GM19455 (cell line): ENCODE measurements at regions not wholly inside any gene's neighbourhood (a gene's known extent, or its start where the extent isn't known, plus 50 kb on each side); places are given as distances from the start of the nearest gene placed in this dataset.
A peak's percentile ranks its signal among the peaks of the same experiment; 100 is the strongest.
"Not testable (repeated sequence)": the region's sequence is repeated elsewhere in the genome, so short reads cannot be mapped to it uniquely, and the experiment has no call there.

Experiments
- ATAC-seq: cut with Tn5 transposase; IDR thresholded peaks from one replicate; pipeline ENCODE4 v1.9.1; 2021; ENCODE audit not compliant: unreplicated experiment

DNA sequence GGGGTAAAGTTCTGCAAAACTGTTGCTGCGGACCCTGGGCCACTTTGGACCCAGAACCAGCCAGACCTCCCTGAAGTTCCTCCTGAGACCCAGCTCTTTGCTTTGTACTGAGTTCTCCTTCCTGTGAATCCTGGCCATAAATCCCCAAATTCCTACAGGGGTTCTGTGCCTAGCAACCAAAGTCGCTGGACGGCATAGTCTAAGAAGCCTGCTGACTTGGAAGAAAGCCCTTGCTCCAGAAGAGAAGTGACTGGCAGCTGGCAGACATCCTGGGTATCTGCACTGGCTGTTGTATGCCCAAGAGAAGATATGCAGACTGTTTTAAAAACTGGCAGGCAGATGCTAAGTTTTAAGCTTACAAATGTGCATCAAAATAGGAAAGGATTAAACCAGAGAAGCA, 99.9 kb upstream of the SLC24A4 start:
- no peak for ATAC-seq

DNA sequence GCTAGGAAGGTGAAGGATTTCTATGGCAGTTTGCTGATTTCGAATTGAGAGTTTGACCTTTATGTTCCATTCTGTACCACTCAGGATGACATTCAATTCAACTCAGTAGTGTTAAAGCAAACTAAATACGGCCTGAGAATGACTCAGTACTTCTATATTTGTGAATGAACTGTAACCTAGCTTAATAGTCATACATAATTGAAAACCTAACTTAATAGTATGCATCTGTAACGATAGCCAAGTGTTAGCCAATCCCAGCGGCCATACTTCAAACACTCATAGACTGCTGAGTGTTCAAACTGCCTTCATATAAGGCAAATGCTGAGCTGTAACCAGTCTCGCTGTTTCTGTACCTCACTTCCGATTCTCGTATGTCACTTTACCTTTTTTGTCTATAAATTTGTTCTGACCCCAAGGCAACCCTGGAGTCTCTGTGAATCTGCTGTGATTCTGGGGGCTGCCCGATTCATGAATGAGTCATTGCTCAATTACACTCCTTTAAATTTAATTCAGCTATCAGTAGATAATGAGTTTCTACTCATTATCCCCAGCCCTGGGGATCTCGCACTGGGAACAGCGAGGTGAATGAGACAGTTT, 98.5 kb upstream of the SLC24A4 start:
- ATAC-seq, result no peak

DNA sequence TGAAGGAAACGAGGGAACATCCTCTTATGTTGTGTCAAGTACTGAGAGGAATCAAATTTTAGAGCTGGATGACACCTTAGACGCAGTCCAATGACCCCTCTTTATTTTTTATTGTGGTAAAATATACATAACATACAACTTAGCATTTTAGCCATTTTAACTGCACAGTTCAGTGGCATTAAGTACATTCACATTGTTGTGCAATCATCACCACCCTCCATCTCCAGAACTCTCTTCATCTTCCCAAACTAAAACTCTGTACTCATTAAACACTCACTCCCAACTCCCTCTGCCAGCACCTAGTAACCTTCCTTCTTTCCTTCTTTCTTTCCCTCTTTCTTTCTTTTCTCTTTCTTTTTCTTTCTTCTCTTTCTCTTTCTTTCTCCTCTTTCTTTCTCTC, 97.2 kb upstream of the SLC24A4 start:
- no peak for ATAC-seq

DNA sequence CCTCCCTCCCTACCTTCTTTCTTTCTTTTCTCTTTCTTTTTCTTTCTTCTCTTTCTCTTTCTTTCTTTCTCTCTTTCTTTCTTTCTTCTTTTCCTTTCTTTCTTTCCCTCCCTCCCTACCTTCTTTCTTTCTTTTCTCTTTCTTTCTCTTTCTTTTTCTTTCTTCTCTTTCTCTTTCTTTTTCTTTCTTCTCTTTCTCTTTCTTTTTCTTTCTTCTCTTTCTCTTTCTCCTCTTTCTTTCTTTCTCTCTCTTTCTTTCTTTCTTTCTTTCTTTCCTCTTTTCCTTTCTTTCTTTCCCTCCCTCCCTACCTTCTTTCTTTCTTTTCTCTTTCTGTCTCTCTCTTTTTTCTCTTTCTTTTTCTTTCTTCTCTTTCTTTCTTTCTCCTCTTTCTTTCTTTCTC, 96.8 kb upstream of the SLC24A4 start:
- ATAC-seq, result not testable (repeated sequence)

DNA sequence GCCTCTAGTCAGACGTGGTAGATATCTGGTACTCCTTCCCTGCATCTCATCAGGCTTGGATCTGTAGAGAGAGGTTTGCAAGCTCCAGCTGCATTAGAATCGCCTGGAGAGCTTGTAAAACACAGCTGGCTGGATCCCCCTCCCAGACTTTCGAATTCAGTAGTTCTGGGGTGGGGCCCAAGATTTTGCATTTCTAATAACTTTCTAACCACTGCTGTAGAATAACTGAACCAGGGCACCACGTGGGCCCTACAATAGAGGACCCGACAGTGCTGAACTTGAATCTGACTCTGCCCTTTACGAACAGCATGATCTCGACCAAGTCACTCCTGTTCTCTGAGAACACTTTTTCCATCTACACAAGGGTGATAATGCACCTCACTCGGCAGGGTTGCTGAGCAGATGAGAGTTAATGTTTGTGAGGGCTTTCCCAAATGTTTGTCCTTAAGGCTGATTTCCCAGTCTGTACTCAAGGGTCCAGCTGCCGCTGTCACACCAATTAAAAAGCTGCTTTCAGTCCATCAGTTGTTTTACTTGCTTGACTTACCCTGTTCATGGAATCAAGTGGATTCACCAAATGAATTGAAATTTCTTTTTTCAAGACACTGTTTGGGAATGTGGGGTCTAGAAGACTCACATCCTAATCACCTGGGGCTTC, 86.6 kb upstream of the SLC24A4 start:
- no peak for ATAC-seq

DNA sequence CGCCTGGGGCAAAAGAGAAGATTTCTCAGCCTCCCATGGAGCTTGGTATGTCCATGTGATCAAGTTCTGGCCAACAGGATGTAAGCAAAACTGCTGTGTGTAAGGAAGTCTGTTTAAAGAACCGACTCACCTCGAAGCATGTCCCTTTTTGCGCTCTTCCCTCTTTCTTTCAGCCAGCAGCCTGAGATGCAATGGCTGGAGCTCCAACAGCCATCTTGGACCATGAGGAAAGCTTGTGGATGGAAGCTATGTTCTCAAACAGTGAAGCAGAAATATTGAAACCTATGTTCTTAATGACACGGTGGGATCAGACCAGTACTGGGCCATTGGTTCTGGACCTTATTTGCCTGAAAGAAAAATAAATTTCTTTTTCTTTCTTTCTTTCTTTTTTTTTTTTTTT, 82.3 kb upstream of the SLC24A4 start:
- ATAC-seq, result no peak

DNA sequence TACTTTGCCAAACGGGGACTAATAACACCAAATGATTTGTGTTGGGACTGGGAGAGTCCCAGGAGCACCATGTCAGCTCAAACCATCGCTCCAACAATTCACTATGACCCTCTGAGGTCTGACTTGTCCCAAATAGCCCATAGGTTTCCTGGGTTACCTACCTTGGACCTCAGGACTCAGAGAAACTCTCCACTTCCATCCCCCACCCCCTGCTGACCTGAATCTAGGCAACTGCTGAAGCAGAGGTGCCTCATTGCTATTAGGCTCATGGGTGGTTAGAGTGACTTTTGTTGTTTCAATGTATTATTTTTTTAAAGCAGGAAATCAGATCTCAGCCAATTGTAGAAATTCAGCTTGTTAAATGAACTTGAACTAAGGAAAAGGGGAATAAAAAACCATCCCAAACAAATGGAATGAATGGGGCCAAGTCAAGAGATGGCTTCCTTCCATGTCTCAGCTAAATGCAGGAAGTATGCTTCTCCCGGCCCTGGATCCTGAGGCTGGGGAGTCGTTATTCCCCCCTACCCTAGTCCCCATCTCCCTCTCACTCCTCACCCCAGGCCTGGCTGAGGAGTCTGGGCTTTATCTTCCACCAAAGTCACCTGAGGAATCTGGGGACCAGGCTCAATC, 80.9 kb upstream of the SLC24A4 start:
- ATAC-seq, result no peak

DNA sequence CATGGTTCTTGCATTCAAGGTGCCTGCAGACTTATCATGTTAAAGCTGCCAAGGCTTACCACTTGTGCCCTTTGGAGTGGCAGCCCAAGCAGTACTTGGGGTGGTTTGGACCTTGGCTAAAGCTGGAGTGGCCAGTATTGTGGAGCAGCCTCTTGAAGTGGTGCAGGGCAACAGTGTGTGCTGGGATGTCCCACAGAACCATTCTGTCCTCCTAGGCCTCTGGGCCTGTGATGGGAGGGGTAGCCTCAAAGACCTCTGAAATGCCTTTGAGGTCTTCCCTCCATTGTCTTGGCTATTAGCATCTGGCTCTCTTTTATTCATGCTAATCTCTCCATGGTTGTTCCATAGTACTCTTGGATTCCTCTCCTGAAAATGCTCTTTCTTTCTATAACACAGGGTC, 78.2 kb upstream of the SLC24A4 start:
- ATAC-seq, result no peak

DNA sequence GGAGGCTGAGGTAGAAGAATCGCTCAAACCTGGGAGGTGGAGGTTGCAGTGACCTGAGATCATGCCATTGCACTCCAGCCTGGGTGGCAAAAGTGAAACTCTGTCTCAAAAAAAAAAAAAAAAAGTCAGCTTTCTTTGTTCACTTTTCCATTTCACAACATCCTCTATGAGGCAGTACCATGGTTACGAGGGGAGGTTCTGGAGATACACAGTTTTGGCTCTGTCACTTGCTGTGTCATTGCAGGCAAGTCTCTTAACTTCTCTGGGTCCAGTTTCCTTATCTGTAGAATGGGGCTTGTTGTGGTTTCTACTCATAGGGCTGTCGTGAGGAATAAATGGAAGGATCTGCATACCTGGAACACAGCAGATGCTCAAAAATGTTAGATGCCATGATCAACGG, 75.6 kb upstream of the SLC24A4 start:
- no peak for ATAC-seq

DNA sequence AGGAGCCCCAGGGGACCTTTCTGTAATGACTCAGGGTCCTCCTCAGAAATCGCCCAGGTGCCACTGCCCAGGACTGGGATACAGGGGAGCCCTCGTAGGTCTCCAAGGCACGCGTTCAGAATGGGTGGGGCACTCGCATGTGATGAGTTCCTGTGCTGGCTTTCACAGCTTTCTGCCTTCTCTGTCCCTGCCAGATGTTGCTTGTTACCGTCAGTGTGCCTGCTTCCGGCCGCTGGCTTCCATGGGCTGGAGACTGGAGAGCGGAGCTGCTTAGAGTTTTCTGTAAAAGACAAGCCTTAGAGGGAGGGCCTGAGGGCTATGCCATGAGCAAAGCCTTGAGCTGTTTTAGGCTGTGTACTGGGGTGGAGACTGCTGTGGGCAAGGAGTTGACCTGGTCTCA, 75.0 kb upstream of the SLC24A4 start:
- no peak for ATAC-seq

DNA sequence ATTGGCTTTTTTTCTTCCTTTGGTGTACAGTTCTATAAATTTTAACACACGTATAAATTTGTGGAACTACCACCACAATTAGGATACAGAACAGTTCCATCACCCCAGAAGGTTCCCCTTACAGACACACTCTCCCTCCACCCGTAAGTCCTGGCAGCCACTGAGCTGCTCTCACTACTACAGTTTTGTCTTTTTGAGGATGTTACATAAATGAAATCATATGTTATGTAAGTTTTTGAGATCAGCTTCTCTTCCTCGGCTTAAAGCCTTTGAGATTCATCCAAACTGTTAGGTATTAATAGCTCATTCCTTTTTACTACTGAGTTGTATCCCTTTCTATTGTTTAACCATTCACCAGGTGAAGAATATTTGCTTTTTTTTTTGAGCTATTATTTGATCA, 74.3 kb upstream of the SLC24A4 start:
- ATAC-seq, result no peak

DNA sequence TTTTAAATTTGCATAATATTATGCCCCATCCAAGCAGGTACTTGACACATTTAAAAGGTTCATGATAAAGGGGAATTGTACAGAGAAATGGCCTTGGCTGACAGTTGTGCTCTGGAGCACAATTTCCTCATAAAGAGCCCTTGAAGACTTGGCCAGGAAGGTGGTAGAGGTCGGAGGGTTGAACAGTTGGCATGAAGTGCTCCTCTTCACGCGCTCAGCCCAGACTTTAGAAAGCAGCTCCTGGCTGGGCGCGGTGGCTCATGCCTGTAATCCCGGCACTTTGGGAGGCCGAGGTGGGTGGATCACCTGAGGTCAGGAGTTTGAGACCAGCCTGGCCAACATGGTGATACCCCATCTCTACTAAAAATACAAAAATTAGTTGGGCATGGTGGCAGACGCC, 72.6 kb upstream of the SLC24A4 start:
- not testable (repeated sequence) for ATAC-seq

DNA sequence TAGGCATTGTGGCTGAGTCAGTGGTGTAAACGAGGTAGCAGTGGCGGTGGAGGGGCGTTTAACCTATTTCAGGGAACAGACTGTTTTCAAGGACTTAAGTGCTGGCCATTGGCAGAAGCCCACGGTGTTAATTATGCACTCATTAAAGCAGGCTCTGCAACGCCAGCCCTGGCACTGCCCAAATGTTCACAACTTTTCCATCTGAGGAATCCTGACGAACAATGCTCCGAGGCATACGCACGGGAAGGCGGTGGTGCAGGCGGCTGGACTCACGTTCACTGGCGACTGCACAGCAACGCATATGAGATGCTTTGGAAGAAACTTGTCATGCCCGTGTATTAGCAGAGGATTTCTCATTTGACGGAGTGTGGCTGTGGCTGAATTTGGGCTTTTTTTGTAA, 70.6 kb upstream of the SLC24A4 start:
- ATAC-seq, result no peak

DNA sequence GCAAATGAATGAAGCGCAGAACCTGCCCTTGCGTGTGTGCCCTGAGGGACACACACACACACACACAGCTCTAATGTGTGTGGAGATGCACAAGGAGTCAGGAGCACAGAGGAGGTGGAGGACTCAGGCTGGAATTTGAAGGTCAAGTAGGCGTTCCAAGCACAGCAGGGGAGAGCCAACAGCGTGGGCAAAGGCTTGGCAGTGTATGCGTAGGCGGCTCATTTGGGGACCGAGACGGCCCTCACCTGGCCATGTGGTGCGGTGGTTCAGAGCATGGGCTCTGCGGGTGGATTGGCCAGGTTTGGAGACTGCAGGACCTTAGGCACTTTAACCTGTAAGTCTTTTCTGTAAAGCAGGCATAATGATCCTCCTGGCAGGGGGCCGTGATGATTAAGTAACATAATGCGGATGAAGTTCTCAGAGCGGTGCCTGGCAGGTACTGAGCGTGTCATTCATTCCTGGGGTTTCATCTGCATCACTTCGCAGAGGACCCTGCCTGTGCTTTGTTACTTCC, 69.5 kb upstream of the SLC24A4 start:
- no peak for ATAC-seq

DNA sequence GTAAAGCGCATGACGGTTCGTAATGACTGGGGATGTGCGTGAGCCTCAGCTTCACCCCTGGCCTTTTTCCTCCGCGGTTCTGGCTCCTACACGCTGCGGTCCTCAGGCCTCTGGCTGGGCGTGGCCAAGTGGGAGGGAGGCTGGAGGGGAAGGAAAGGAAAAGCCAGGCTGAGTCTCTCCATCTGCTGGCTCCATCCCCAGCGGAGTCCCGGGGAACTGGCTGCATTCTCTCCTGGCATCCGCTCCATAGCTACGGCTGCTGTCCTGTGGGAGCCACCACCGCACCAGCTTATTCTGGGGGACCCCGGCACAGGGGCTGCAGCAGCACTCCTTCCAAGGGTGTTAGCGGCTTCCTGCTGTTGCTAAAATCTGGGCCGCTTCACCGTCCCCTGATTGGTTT, 68.2 kb upstream of the SLC24A4 start:
- ATAC-seq, result no peak

DNA sequence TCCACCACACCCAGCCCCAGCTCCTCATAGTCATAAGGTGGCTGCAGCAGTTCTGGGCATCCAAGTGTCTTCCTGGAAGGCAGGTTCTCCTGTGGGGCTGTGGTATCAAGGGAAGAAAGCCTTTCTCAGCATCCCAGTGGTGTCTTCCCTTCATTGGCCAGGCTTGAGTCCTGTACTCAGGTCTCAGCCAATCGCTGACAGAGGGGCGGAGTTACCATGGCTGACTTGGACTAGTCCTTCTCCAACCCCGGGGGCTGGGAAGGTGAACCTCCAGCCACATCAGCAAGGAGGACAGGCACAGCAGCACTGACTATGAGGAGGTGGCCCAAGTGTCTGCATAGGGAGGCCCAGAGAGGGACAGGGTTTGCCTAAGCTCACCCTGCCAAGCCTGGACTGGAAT, 64.0 kb upstream of the SLC24A4 start:
- ATAC-seq, result no peak

DNA sequence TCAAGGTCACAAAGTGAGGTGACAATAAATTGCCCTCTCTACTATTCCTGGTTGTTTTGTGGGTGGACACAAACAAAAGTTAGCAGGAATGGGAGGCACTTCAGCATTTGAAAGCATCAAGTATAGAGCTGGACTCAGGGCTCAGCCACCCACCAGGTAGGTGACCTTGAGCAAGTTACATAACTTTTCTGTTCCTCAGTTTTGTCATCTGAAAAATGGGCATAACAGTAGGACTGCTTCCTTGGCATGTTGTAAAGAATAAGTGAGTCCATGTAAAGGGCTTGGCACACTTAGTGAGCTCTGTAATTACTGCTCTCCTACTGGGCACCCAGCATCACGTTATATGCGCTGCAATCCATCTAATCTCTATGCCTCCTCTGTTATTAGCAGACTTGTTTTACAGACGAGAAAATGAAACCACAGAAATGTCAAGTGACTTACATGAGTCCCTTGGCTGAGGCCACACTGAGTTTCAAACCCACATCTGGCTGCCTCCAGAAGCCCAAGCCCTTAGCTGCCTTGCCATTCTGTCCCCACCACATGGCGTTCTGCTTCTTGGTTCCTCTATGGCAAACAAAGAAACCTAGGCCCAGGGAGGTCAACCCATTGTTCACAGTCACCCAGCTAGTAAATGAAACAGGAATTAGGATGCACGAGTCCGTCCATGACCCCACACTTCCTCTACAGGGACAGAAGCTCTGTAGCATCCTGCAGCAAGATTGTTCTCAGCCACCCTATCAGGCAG, 63.2 kb upstream of the SLC24A4 start:
- ATAC-seq, result peak; percentile 79

DNA sequence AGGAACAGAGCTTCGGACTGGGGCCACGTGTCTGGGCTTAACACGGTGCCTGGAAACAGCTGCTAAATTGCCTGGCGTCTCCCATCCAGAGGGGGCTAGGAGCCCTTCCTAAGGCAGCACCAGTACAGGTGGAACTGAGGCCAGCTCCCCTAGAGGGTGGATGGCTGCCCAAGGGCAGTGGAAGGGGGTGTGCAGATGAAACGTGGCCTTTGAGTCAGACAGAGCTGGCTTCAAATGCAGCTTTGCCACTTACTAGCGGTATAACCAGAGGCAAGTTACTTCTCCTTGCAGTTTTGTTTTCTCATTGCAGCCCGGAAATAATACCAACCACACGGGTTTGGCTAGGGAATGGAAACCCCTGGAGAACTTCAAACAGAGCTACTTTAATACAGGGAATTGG, 59.3 kb upstream of the SLC24A4 start:
- ATAC-seq, result no peak

DNA sequence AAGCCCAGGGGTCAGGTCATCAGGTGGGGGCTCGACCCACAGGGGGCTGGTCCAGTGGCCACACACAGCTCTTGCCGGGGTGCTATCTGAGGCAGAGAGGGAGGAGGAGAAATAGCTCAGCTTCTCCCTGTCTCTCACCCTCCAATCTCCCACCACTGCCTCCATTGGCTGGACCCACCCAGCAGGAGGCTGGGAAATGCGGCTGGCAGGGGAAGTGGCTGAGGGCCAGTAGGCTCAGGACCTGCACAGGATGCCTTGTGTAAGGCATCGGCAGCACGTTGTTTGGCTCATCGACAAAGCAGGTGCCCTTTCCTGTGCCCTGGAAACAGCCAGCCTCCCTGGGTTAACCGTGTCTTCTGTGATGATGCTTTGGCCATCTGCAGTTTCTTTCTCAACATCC, 58.8 kb upstream of the SLC24A4 start:
- no peak for ATAC-seq

DNA sequence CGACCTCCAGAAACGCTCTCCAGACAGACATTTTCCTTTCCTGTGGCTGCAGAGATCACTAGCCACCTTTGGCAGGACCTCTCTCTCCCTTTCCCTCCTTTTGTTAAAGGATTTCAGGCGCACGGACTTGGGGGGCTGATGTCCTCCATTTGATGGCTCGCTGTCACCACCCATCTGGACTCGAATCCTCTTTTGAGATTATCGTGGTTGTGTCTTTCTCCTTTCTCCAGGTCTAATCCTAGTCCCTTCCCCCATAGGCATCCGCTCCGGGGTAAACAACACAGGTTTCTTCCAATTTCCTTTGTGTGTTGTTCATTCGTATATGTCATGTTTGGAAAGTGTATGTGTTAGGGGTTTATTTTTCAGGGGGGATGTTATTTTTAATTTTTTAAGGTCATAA, 56.7 kb upstream of the SLC24A4 start:
- no peak for ATAC-seq
